Lower leg skin (tissue), 4 donors: ENCODE measurements at regions not wholly inside any gene's neighbourhood (a gene's known extent, or its start where the extent isn't known, plus 50 kb on each side); places are given as distances from the start of the nearest gene placed in this dataset.

Experiments
- DNase-seq, 2 donors: peaks; one replicate each; pipeline ENCODE4 v3.0.0-alpha.2; 2019; ENCODE audit warnings: low spot score in 2 of 2
- H3K4me3 ChIP-seq: fragments of 200-600 bp; sonication (generic); 2 replicates; pipeline ENCODE4 v1.5.1; 2017; ENCODE audit warnings: mild to moderate bottlenecking, low read depth; ENCODE audit not compliant: poor library complexity, severe bottlenecking
- CTCF ChIP-seq, 3 donors: fragments of 450-650 bp; IDR thresholded peaks; one replicate each; pipeline ENCODE4 v1.5.1; 2016; ENCODE audit warnings: antibody characterized with exemption in 3 of 3, mild to moderate bottlenecking in 3 of 3, moderate library complexity in 2 of 3
- POLR2A ChIP-seq, 2 donors: fragments of 450-650 bp; IDR thresholded peaks; one replicate each; pipeline ENCODE4 v1.6.1; 2016 to 2017; ENCODE audit warnings: antibody characterized with exemption in 2 of 2, mild to moderate bottlenecking in 1 of 2, moderate library complexity in 1 of 2
- WGBS, 2 donors: methylation state at CpG; one replicate each; pipeline ENCODE4 v1.1.5; 2018; 5-methylcytosine and 5-hydroxymethylcytosine counted together
- intact Hi-C: fragments of 100-400 bp; cut with DNase I; formaldehyde crosslinking; loops from one replicate; pipeline ENCODE4 v1.15.0; 2023; ENCODE audit warnings: low total_unique reads

GRCh38 chr3:160163229-160163878 lies 61.9 kb upstream of the C3orf80 start:
- TF ChIP-seq CTCF (IDR thresholded peaks at IDR 0.05) = no peak
- TF ChIP-seq POLR2A (IDR thresholded peaks at IDR 0.05) = no peak
- H3K4me3 ChIP-seq = no peak overlapping the region
- intact Hi-C loops = loop anchor here (10.0 kb wide), 2 partner anchors 181 to 261 kb away; no protein-coding TSS in a partner anchor
- no peak for DNase-seq

GRCh38 chr3:160168246-160168645 lies 57.0 kb upstream of the C3orf80 start:
- TF ChIP-seq POLR2A (IDR thresholded peaks at IDR 0.05) (no peak), CTCF (IDR thresholded peaks at IDR 0.05) (no peak)
- 74 to 80% methylated on average over 2 of the region's 2 CpGs for WGBS, 2 donors
- intact Hi-C loops = loop anchor here (10.0 kb wide), 2 partner anchors 177 to 257 kb away; no protein-coding TSS in a partner anchor
- DNase-seq = no peak
- H3K4me3 ChIP-seq = no peak overlapping the region

- no peak for DNase-seq
- TF ChIP-seq CTCF (IDR thresholded peaks at IDR 0.05) (no peak), POLR2A (IDR thresholded peaks at IDR 0.05) (no peak)
- no peak overlapping the region for H3K4me3 ChIP-seq
- intact Hi-C loops = loop anchor here (10.0 kb wide), 2 partner anchors 175 to 255 kb away; no protein-coding TSS in a partner anchor
- WGBS, 2 donors = 65 to 69% methylated on average over 7 of the region's 7 CpGs
These were observed 55.9 kb upstream of the C3orf80 start for GRCh38 chr3:160169139-160169976.

- intact Hi-C loops = no loop called here
- 89% methylated on average over 3 of the region's 3 CpGs for WGBS, 2 donors
- no peak for TF ChIP-seq CTCF (IDR thresholded peaks at IDR 0.05)
- TF ChIP-seq POLR2A (IDR thresholded peaks at IDR 0.05) = no peak
- H3K4me3 ChIP-seq = no peak overlapping the region
- DNase-seq = no peak
These were observed 54.5 kb upstream of the C3orf80 start for GRCh38 chr3:160170409-160171370.

- TF ChIP-seq CTCF (IDR thresholded peaks at IDR 0.05) = no peak
- TF ChIP-seq POLR2A (IDR thresholded peaks at IDR 0.05) = no peak
- whole genome bisulfite sequencing, 2 donors = 62 to 71% methylated on average over 3 of the region's 3 CpGs
- no peak for DNase-seq
- no peak overlapping the region for H3K4me3 ChIP-seq
- intact Hi-C loops = no loop called here
These were observed 53.4 kb upstream of the C3orf80 start for GRCh38 chr3:160171813-160172212.
